Liver (tissue), 3 donors: ENCODE measurements at regions not wholly inside any gene's neighbourhood (a gene's known extent, or its start where the extent isn't known, plus 50 kb on each side); places are given as distances from the start of the nearest gene placed in this dataset.

Source experiments
- ATF3 ChIP-seq: IDR thresholded peaks from 2 replicates; pipeline ENCODE4 v1.6.1; 2016; ENCODE audit warnings: antibody characterized with exemption
- EGR1 ChIP-seq, 2 donors: IDR thresholded peaks; 2 replicates each; pipeline ENCODE4 v1.6.1; 2016 to 2018; ENCODE audit warnings: antibody characterized with exemption in 2 of 2, low read depth in 2 of 2
- FOXA1 ChIP-seq: IDR thresholded peaks from 2 replicates; pipeline ENCODE4 v1.6.1; 2016; ENCODE audit warnings: antibody characterized with exemption
- HNF4A ChIP-seq, 2 donors: conservative IDR thresholded peaks; 2 replicates each; pipeline ENCODE4 v1.6.1; 2016; ENCODE audit warnings: antibody characterized with exemption in 2 of 2, mild to moderate bottlenecking in 2 of 2
- JUND ChIP-seq, 2 donors: IDR thresholded peaks; 2 replicates each; pipeline ENCODE4 v1.6.1; 2016; ENCODE audit warnings: antibody characterized with exemption in 2 of 2
- RAD21 ChIP-seq, 2 donors: IDR thresholded peaks; 2 replicates each; pipeline ENCODE4 v1.6.1; 2016; ENCODE audit warnings: antibody characterized with exemption in 2 of 2, mild to moderate bottlenecking in 2 of 2
- REST ChIP-seq: IDR thresholded peaks from 2 replicates; pipeline ENCODE4 v1.6.1; 2016; ENCODE audit warnings: antibody characterized with exemption, mild to moderate bottlenecking
- RXRA ChIP-seq, 2 donors: IDR thresholded peaks; 2 replicates each; pipeline ENCODE4 v1.6.1; 2017 to 2018; ENCODE audit warnings: antibody characterized with exemption in 2 of 2, mild to moderate bottlenecking in 1 of 2
- SP1 ChIP-seq: IDR thresholded peaks from 2 replicates; pipeline ENCODE4 v1.6.1; 2018; ENCODE audit warnings: antibody characterized with exemption, mild to moderate bottlenecking
- TAF1 ChIP-seq: conservative IDR thresholded peaks from 2 replicates; pipeline ENCODE4 v1.6.1; 2016; ENCODE audit warnings: antibody characterized with exemption, mild to moderate bottlenecking
- YY1 ChIP-seq: IDR thresholded peaks from 2 replicates; pipeline ENCODE4 v1.6.1; 2016; ENCODE audit warnings: antibody characterized with exemption, mild to moderate bottlenecking
- TF ChIP-seq, protein P1 (sequence below): fragments of 150-350 bp; IDR thresholded peaks from 2 replicates; pipeline ENCODE4 v1.5.1; 2017; ENCODE audit warnings: improper control_type of control experiment, low read depth, low read length; ENCODE audit not compliant: missing input control
- TF ChIP-seq, protein P2 (sequence below): IDR thresholded peaks from 2 replicates; pipeline ENCODE4 v1.6.1; 2016; ENCODE audit warnings: antibody characterized with exemption
- TF ChIP-seq, protein P3 (sequence below): IDR thresholded peaks from 2 replicates; pipeline ENCODE4 v1.6.1; 2016; ENCODE audit warnings: antibody characterized with exemption
- donor health status: healthy.
- donor health status: healthy.

GRCh38 chr2:104250635-104251034, 603.3 kb upstream of the POU3F3 start:
- TF ChIP-seq, protein P1, sequence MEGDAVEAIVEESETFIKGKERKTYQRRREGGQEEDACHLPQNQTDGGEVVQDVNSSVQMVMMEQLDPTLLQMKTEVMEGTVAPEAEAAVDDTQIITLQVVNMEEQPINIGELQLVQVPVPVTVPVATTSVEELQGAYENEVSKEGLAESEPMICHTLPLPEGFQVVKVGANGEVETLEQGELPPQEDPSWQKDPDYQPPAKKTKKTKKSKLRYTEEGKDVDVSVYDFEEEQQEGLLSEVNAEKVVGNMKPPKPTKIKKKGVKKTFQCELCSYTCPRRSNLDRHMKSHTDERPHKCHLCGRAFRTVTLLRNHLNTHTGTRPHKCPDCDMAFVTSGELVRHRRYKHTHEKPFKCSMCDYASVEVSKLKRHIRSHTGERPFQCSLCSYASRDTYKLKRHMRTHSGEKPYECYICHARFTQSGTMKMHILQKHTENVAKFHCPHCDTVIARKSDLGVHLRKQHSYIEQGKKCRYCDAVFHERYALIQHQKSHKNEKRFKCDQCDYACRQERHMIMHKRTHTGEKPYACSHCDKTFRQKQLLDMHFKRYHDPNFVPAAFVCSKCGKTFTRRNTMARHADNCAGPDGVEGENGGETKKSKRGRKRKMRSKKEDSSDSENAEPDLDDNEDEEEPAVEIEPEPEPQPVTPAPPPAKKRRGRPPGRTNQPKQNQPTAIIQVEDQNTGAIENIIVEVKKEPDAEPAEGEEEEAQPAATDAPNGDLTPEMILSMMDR: no peak
- TF ChIP-seq REST (no peak), EGR1 (IDR thresholded peaks at IDR 0.05; ENCODE audit: low read depth in 2 of 2) (no peak), FOXA1 (no peak), JUND (IDR thresholded peaks at IDR 0.05) (no peak), HNF4A (conservative IDR thresholded peaks at IDR 0.05) (no peak), TAF1 (no peak), RAD21 (IDR thresholded peaks at IDR 0.05) (no peak), YY1 (no peak), SP1 (no peak), ATF3 (no peak), RXRA (IDR thresholded peaks at IDR 0.05) (no peak)
- TF ChIP-seq, protein P2, sequence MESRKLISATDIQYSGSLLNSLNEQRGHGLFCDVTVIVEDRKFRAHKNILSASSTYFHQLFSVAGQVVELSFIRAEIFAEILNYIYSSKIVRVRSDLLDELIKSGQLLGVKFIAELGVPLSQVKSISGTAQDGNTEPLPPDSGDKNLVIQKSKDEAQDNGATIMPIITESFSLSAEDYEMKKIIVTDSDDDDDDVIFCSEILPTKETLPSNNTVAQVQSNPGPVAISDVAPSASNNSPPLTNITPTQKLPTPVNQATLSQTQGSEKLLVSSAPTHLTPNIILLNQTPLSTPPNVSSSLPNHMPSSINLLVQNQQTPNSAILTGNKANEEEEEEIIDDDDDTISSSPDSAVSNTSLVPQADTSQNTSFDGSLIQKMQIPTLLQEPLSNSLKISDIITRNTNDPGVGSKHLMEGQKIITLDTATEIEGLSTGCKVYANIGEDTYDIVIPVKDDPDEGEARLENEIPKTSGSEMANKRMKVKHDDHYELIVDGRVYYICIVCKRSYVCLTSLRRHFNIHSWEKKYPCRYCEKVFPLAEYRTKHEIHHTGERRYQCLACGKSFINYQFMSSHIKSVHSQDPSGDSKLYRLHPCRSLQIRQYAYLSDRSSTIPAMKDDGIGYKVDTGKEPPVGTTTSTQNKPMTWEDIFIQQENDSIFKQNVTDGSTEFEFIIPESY: no peak
- TF ChIP-seq, protein P3, sequence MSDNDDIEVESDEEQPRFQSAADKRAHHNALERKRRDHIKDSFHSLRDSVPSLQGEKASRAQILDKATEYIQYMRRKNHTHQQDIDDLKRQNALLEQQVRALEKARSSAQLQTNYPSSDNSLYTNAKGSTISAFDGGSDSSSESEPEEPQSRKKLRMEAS: no peak
